Ureter (tissue), 1 donor: ENCODE measurements at regions not wholly inside any gene's neighbourhood (a gene's known extent, or its start where the extent isn't known, plus 50 kb on each side); places are given as distances from the start of the nearest gene placed in this dataset.

ENCODE experiments used
- DNase-seq: peaks from one replicate; pipeline ENCODE4 v3.0.0-alpha.2; 2020; ENCODE audit warnings: low spot score
- donor health status: DM: yes; HTN: yes; CAD: no.

DNA sequence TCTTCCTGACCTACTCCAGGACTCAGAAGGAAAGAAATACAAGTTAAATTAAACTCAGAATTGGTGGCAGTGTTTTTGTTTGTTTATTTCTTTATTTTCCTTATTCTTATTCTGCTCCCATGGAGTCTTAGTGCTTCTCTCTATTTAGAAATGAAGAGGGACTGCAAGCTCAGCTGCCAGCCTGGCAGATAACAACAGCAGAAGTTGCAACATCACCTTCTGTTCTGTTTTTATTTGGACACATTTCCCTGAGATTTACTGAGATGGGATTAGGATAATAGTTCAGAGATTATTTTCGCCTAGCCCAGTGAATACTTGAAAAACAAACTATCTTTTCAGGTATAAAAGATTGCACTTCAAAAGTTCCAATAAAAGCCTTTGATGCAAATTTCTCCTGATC is 70.4 kb upstream of the DTNA start:
- no peak for DNase-seq

DNA sequence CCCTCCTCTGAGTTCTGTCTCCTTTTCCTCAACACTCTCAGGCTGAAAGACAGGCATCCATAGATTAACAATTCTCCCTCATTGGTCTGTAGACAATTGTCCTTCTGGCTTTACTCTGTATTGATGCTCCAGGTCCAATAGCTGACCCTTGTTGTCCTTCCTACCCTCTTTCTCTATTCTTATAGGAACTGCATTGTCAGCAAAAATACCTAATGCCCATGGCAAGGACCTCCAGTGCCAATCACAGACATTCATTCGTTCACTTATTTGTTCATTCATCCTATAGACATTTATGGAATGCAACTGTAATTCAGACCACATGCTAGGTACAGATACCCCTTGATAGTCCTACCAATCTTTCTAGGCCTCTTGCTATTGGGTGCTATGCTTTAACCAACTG is 69.8 kb upstream of the DTNA start:
- DNase-seq: no peak

DNA sequence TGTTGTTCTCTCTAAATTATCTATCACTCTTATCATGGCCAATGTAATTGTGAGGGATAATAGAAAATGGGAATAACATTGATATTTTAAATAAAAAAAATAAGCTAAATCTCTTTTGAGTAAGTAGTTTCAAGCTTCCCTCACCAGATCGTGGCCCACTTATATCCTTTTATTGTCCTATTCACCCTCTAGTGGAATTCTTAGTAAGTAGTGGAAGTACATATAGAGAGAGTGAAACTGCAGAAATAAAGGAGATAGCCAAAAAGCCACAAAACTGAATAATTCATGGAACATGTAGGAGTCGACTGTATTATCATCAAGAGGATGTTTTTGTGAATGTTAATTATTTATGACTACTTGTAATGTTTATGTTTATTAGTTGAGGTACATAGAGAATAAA is 66.1 kb upstream of the DTNA start:
- no peak for DNase-seq

DNA sequence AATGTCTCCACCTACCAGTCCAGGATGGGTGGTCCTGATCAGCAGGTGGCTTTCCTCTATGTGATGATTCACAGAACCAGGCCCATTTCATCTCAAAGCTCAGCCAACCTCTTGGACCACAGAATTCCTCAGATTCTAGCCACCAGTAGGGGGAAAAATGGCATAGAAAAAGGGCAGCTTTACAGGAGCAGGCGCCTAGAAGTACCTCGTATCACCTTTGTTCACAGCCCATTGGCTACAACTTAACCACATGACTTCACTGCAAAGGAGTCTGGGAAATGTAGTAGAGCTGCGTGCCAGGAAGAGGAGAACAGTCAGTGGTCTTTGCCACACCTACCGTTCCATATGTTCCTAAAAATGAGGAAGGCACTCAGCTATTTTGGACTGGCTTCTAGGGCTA is 62.8 kb upstream of the DTNA start:
- DNase-seq: no peak

DNA sequence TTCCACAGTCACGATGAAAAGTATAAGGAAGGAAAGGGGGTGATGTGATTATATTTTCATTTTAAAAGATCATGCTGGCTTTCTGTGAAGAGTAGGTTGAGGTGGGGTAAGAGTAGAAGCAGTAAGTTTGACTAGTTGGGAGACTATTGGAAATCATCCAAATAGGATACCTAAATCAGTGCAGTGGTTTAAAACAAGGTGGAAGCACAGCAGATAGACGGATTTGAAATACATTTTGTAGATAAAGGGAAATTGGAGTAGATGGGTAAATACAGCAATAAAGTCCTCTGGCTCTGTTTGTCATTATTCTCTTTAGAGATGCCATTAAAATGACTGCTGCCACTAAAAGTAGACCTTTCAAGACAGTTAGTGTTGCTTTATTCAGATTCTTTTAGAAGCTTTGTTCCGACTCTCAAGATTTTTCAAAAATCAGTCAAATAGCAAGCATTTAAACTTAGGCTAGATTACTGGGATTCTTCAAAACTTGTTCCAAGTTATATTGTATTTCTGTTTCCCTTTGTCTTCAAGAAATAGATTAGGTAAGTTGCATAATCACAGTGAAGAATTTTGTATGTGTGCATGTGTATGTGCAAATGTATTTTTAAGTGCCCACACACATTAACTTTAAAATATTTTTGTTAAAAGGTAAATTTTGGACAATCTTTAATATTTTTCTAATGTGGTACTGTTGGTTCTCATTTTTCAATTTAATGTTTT is 61.7 kb upstream of the DTNA start:
- DNase-seq: no peak

DNA sequence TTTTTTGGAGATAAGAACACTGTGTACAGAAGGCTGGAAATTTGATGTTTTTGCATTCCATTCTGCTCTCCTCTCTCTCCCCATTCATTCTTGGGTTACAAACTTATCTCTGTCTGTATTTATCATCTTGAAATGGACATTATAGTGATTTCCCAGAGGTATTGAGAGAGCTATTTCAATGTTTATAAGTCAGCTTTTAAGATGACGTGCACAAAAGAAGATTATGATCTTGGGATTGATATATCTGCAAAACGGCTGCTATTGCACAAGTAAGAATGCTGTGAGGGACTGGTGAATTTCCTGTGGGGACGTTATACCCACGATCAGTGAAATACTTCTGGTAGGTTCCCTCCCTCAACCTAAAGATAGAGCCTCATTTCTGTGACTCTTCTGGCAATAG is 61.0 kb upstream of the DTNA start:
- no peak for DNase-seq

DNA sequence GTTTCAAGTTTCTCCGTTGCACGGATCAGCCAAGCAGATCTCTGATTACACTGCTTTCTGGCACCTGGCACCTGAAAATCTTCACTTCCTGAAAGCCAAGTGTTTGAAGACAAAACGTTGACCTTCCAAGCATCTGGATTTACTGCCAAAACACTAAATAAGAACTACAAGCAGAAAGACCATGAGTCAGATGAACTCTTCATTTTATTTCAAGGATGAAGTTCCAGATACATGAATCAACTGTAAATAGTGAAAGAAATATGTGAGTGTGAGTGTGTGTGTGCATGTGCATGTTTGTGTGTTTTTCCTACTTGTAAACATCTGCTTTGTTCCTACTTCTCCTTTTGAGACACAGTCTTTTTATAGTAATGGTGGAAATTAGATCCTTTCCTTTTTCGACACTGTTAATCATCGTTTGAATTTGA is 60.0 kb upstream of the DTNA start:
- DNase-seq: no peak

DNA sequence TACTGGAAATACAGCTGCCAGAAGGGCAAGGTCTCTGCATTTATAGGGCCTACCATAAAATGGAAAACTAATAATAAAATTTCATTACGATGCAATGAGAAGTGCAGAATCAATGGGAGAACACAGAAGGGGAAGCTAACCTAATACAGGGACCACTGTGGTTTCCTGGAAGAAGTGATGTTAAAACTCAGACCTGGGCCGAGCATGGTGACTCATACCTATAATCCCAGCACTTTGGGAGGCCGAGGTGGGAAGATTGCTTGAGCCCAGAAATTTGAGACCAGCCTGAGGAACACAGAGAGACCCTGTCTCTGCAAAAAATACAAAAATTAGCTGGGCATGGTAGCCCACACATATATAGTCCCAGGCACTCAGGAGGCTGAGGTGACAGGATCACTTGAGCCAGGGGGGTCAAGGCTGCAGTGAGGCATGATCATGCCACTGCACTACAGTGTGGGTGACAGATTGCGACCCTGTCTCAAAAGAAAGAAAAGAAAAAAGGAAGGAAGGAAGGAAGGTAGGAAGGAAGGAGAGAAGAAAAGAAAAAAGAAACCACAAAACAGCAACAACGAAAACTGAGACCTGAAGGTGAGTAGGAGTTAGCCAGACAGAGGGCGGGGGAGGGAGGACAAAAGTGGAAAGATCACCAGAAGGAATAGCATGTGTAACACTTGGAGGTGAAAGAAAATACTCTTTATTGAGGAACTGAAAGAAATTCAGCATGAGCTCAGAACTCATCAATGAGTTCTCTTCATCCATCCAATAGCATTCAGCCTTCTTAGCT is 58.3 kb upstream of the DTNA start:
- DNase-seq: no peak

DNA sequence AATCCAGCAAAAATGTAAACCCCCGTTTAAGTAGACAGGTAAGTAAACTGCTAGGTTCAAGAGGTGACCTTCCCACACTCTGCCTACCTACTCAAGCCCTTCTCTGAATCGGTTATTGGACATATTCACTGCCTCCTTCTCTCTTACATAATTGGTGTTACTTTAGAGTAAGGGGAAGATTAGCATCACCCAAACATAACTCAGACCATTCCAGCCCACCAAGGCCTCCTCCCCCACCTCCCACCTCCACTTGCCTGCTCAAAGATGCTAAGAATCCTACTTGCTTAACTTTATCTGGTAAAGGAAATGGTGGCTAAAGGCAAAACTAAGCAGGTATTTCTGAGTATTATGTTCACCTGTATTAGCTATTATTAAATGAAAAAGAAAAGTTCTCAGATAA is 55.0 kb upstream of the DTNA start:
- no peak for DNase-seq

DNA sequence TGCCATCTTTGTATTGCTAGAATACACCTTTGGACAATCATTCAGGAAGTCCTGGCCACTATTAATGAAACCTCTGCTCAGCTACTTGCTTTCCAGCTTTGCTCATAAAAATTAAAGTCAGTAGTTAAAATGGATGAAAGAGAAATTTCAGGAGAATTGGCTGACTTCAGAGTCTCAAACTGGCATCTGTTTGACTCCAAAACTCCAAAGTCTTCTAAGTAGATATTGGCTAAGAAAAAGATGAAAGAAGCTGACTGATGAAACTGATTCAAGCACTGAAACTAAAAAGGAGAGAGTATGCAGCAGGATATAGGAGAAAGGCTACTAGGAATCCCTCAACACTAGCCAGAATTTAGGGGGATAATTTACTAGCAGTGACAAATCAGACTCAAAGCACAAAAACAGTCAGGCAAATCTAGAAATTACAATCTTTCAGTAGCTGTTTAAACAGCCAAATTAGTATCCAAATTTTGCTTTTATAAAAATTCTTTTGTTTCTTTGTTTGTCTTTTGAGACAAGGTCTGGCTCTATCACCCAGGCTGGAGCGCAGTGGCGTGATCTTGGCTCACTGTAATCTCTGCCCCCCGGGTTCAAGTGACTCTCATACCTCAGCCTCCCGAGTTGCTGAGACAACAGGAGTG is 52.1 kb upstream of the DTNA start:
- no peak for DNase-seq

DNA sequence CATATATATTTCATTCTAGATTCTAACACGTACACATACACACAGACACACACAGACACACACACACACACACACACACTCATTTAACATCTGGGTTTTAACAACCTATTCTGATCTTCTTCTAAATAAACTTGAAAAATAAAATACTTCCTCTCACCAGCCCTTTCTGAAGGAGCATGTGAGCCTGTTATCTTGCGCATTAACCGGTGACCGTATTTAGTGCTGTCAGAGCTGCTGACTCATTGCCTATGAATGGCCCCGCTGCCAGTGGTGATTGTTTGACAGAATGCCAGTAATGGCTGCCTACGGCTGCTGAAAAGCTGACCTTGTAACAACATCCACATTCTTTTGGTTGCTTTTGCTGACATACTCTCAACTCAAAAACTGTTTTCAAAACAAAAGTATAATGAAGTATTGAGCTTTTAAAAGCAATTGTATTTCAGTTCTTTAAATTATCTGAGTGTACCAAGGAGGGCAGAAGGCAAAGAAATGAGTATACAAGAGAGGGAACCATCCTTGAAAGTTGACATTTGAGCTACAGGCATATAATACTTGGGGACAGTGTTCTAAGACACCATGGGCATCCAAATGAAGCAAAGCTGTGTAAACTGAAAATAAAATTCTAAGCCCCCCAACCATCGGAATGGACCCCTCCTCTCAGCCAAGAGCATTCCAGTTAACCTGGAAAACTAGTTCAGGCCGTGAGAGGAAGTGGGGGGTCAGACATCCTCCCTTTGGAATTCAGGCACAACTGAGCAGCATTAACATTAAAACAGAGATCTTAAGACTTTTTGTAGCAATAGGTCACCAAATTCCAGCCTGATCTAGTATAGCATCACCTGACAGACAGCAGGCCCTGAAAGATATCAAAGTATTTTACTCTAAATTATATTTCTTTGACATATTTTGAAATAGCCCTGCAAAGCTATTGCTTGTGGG is 50.2 kb upstream of the DTNA start:
- peak; percentile 89 for DNase-seq
